Keratinocyte (primary cell): ENCODE measurements at regions not wholly inside any gene's neighbourhood (a gene's known extent, or its start where the extent isn't known, plus 50 kb on each side); places are given as distances from the start of the nearest gene placed in this dataset.
"Not testable (repeated sequence)": the region's sequence is repeated elsewhere in the genome, so short reads cannot be mapped to it uniquely, and the experiment has no call there.

Experiments used
- EZH2 ChIP-seq: IDR thresholded peaks from one replicate; pipeline ENCODE4 v1.6.1; 2012; ENCODE audit warnings: inconsistent platforms, mild to moderate bottlenecking, low read length, moderate library complexity
- TF ChIP-seq, protein P1 (sequence below), 3 experiments: IDR thresholded peaks in 1 of 3; conservative IDR thresholded peaks in 1 of 3; optimal IDR thresholded peaks in 1 of 3; 2 replicates in 2 of 3; 3 replicates in 1 of 3; pipeline versions ENCODE3 to v1.5.1; 2011; ENCODE audit warnings: low read length in 3 of 3, mild to moderate bottlenecking in 3 of 3, moderate library complexity in 2 of 3, control low read depth in 1 of 3, inconsistent platforms in 1 of 3; ENCODE audit not compliant: insufficient read depth in 2 of 3; ENCODE audit errors: extremely low read depth in 1 of 3

DNA sequence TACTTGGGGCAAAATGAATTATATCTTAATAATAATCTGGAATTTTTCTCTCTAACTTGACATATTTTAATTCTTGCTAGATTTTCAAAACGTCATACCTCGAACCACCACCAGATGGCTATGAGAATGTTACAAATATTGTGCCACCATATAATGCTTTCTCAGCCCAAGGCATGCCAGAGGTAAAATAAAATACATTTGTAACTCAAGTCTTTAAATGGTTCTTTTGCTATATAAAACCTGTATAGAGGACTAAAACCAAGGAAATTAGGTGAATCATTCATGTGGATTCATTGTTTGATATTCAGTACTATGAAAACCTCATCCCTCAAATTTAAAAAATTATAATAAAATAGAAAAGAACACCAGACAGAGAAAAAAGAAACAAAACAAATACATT, 72.2 kb upstream of the XKR3 start:
- TF ChIP-seq, protein P1, sequence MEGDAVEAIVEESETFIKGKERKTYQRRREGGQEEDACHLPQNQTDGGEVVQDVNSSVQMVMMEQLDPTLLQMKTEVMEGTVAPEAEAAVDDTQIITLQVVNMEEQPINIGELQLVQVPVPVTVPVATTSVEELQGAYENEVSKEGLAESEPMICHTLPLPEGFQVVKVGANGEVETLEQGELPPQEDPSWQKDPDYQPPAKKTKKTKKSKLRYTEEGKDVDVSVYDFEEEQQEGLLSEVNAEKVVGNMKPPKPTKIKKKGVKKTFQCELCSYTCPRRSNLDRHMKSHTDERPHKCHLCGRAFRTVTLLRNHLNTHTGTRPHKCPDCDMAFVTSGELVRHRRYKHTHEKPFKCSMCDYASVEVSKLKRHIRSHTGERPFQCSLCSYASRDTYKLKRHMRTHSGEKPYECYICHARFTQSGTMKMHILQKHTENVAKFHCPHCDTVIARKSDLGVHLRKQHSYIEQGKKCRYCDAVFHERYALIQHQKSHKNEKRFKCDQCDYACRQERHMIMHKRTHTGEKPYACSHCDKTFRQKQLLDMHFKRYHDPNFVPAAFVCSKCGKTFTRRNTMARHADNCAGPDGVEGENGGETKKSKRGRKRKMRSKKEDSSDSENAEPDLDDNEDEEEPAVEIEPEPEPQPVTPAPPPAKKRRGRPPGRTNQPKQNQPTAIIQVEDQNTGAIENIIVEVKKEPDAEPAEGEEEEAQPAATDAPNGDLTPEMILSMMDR (optimal IDR thresholded peaks at IDR 0.05 in 1 of 3, IDR thresholded peaks at IDR 0.05 in 1 of 3, conservative IDR thresholded peaks at IDR 0.05 in 1 of 3; ENCODE audit: extremely low read depth in 1 of 3, insufficient read depth in 2 of 3, low read length in 3 of 3), result not testable (repeated sequence)
- TF ChIP-seq EZH2, result not testable (repeated sequence)
